CD4-positive, CD25-positive, alpha-beta regulatory T cell (primary cell): ENCODE measurements at regions not wholly inside any gene's neighbourhood (a gene's known extent, or its start where the extent isn't known, plus 50 kb on each side); places are given as distances from the start of the nearest gene placed in this dataset.

ENCODE experiments used
- ATAC-seq, 2 donors: fragments of 150-1000 bp; cut with Tn5 transposase; one replicate each; pipeline ENCODE4 v1.10.0; 2021; ENCODE audit warnings: low read depth in 2 of 2, moderate number of reproducible peaks in 2 of 2, moderate library complexity in 1 of 2
- DNase-seq, 3 donors: peaks; one replicate each; pipeline versions ENCODE4 v3.0.0 to v3.0.0-alpha.2; 2012 to 2022; ENCODE audit warnings: mixed read lengths in 1 of 3
- H3K27ac ChIP-seq: one replicate; pipeline ENCODE4 v1.7.0; 2013; ENCODE audit warnings: mild to moderate bottlenecking, low read length; ENCODE audit not compliant: insufficient read depth, poor library complexity, severe bottlenecking
- H3K27me3 ChIP-seq: one replicate; pipeline ENCODE4 v1.7.0; 2013; ENCODE audit warnings: low read length; ENCODE audit not compliant: control insufficient read depth, insufficient read depth
- H3K36me3 ChIP-seq: one replicate; pipeline ENCODE4 v1.7.0; 2013; ENCODE audit warnings: mild to moderate bottlenecking, low read length, moderate library complexity; ENCODE audit not compliant: control insufficient read depth, insufficient read depth
- H3K4me1 ChIP-seq: 2 replicates; pipeline ENCODE4 v1.7.0; 2013; ENCODE audit warnings: mild to moderate bottlenecking, low read length; ENCODE audit not compliant: insufficient read depth, control insufficient read depth, poor library complexity, severe bottlenecking
- H3K4me3 ChIP-seq: one replicate; pipeline ENCODE4 v1.7.0; 2013; ENCODE audit warnings: low read depth, mild to moderate bottlenecking, low read length, moderate library complexity
- H3K9me3 ChIP-seq, 2 experiments: 1 replicate in 1 of 2; 2 replicates in 1 of 2; pipeline ENCODE4 v1.7.0; 2013; ENCODE audit warnings: low read length in 2 of 2, mild to moderate bottlenecking in 1 of 2, moderate library complexity in 1 of 2; ENCODE audit not compliant: control insufficient read depth in 2 of 2
- H3K27ac Mint-ChIP-seq, 3 donors: one replicate each; pipeline ENCODE4 v1.8.0; 2020 to 2022; ENCODE audit warnings: mild to moderate bottlenecking in 3 of 3, mixed read lengths in 3 of 3, moderate library complexity in 2 of 3
- H3K27me3 Mint-ChIP-seq: one replicate; pipeline ENCODE4 v1.8.0; 2022; ENCODE audit warnings: mild to moderate bottlenecking, mixed read lengths
- H3K36me3 Mint-ChIP-seq: one replicate; pipeline ENCODE4 v1.8.0; 2020; ENCODE audit warnings: mixed read lengths
- H3K4me1 Mint-ChIP-seq, 4 donors: one replicate each; pipeline ENCODE4 v1.8.0; 2020 to 2022; ENCODE audit warnings: mixed read lengths in 4 of 4, mild to moderate bottlenecking in 1 of 4
- H3K4me3 Mint-ChIP-seq, 4 donors: one replicate each; pipeline ENCODE4 v1.8.0; 2020 to 2022; ENCODE audit warnings: mild to moderate bottlenecking in 4 of 4, mixed read lengths in 4 of 4, moderate library complexity in 3 of 4
- H3K9me3 Mint-ChIP-seq, 7 donors: one replicate each; pipeline ENCODE4 v1.8.0; 2020 to 2022; ENCODE audit warnings: mixed read lengths in 7 of 7, mild to moderate bottlenecking in 3 of 7, moderate library complexity in 2 of 7

GRCh38 chr2:192247456-192247855 is 52.7 kb upstream of the TMEFF2 start:
- H3K27me3 Mint-ChIP-seq: no peaks in the 10 kb centered on the region
- H3K9me3 ChIP-seq: no peaks in the 10 kb centered on the region
- H3K4me3 Mint-ChIP-seq: no peak overlapping the region
- H3K36me3 Mint-ChIP-seq: no peaks in the 10 kb centered on the region
- no peak overlapping the region for H3K27ac ChIP-seq
- no peaks in the 10 kb centered on the region for H3K4me1 Mint-ChIP-seq
- H3K4me1 ChIP-seq: no peaks in the 10 kb centered on the region
- H3K27me3 ChIP-seq: no peaks in the 10 kb centered on the region
- H3K27ac Mint-ChIP-seq: no peak overlapping the region
- H3K4me3 ChIP-seq: no peak overlapping the region
- H3K36me3 ChIP-seq: no peaks in the 10 kb centered on the region
- no peak for ATAC-seq
- DNase-seq: no peak
- peaks cover 0 to 4% (median 0%) of the 10 kb centered on the region in 7 donors for H3K9me3 Mint-ChIP-seq

GRCh38 chr2:192246297-192246696 is 51.6 kb upstream of the TMEFF2 start:
- Mint-ChIP-seq H3K36me3 (no peaks in the 10 kb centered on the region), H3K9me3 (peaks cover 0 to 4% (median 0%) of the 10 kb centered on the region in 7 donors), H3K27me3 (peaks cover 4% of the 10 kb centered on the region), H3K4me3 (no peak overlapping the region), H3K4me1 (no peaks in the 10 kb centered on the region), H3K27ac (no peak overlapping the region)
- Histone ChIP-seq H3K4me1 (no peaks in the 10 kb centered on the region), H3K4me3 (no peak overlapping the region), H3K27ac (no peak overlapping the region), H3K27me3 (no peaks in the 10 kb centered on the region), H3K36me3 (no peaks in the 10 kb centered on the region), H3K9me3 (no peaks in the 10 kb centered on the region)
- DNase-seq (no peak), ATAC-seq (no peak)

DNA sequence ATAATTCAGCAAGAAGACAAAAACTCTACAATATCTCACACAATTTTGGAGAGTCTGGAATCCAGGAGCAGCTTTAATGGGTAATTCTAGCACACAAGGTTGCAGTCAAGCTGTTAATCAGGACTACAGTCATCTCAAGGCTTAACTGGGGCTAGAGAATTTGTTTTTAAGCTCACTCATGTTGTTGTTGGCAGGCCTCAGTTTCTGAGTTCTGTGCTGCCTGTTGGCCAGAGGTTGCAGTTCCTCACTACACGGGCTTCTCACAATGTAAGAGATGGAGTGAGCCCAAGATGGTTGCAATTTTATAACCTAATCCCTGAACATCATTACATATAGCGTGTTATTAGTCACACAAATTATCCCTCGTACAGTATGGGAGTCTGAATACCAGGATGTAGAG is 50.6 kb upstream of the TMEFF2 start:
- peaks cover 4% of the 10 kb centered on the region for H3K27me3 Mint-ChIP-seq
- Histone ChIP-seq H3K27ac (no peak overlapping the region), H3K27me3 (no peaks in the 10 kb centered on the region), H3K4me1 (no peaks in the 10 kb centered on the region), H3K9me3 (no peaks in the 10 kb centered on the region), H3K36me3 (no peaks in the 10 kb centered on the region), H3K4me3 (no peak overlapping the region)
- peaks cover 0 to 4% (median 0%) of the 10 kb centered on the region in 7 donors for H3K9me3 Mint-ChIP-seq
- H3K27ac Mint-ChIP-seq: peak overlapping the region in 1 of 3 donors; percentile 27
- no peaks in the 10 kb centered on the region for H3K4me1 Mint-ChIP-seq
- no peaks in the 10 kb centered on the region for H3K36me3 Mint-ChIP-seq
- ATAC-seq (no peak), DNase-seq (no peak)
- H3K4me3 Mint-ChIP-seq: no peak overlapping the region
